Adipocyte (in vitro differentiated cells): ENCODE measurements at regions not wholly inside any gene's neighbourhood (a gene's known extent, or its start where the extent isn't known, plus 50 kb on each side); places are given as distances from the start of the nearest gene placed in this dataset.

Experiments used
- DNase-seq: peaks from one replicate; pipeline ENCODE4 v3.0.0-alpha.2; 2015; ENCODE audit warnings: low read depth
- H3K27me3 ChIP-seq: replicated peaks from 2 replicates; pipeline ENCODE4 v1.7.0; 2013; ENCODE audit warnings: mild to moderate bottlenecking, low read length, moderate library complexity; ENCODE audit not compliant: control insufficient read depth, insufficient read depth
- H3K36me3 ChIP-seq: 2 replicates; pipeline ENCODE4 v1.7.0; 2013; ENCODE audit warnings: low read length, mild to moderate bottlenecking, moderate library complexity; ENCODE audit not compliant: control insufficient read depth, insufficient read depth, severe bottlenecking
- H3K4me1 ChIP-seq: 2 replicates; pipeline ENCODE4 v1.7.0; 2013; ENCODE audit warnings: mild to moderate bottlenecking, low read length, moderate library complexity; ENCODE audit not compliant: control insufficient read depth, insufficient read depth
- H3K4me3 ChIP-seq: 2 replicates; pipeline ENCODE4 v1.7.0; 2013; ENCODE audit warnings: mild to moderate bottlenecking, low read length, moderate library complexity
- H3K9ac ChIP-seq: 2 replicates; pipeline ENCODE4 v1.7.0; 2013; ENCODE audit warnings: mild to moderate bottlenecking, low read length, moderate library complexity
- H3K9me3 ChIP-seq: 2 replicates; pipeline ENCODE4 v1.7.0; 2013; ENCODE audit warnings: mild to moderate bottlenecking, low read length, moderate library complexity; ENCODE audit not compliant: control insufficient read depth

GRCh38 chr16:35562919-35563318 lies 2103.5 kb downstream of the TP53TG3F start:
- Histone ChIP-seq H3K36me3 (no peaks in the 10 kb centered on the region), H3K27me3 (no peaks in the 10 kb centered on the region), H3K4me3 (no peak overlapping the region), H3K9me3 (no peaks in the 10 kb centered on the region), H3K9ac (no peak overlapping the region), H3K4me1 (no peaks in the 10 kb centered on the region)
- DNase-seq, result no peak

- no peaks in the 10 kb centered on the region for H3K27me3 ChIP-seq
- H3K4me1 ChIP-seq, result no peaks in the 10 kb centered on the region
- DNase-seq, result no peak
- no peaks in the 10 kb centered on the region for H3K9me3 ChIP-seq
- no peak overlapping the region for H3K4me3 ChIP-seq
- no peaks in the 10 kb centered on the region for H3K36me3 ChIP-seq
- H3K9ac ChIP-seq, result no peak overlapping the region
Measured at GRCh38 chr16:35564148-35564547, 2104.7 kb downstream of the TP53TG3F start.

- H3K4me1 ChIP-seq, result no peaks in the 10 kb centered on the region
- H3K36me3 ChIP-seq, result no peaks in the 10 kb centered on the region
- no peak overlapping the region for H3K4me3 ChIP-seq
- no peaks in the 10 kb centered on the region for H3K27me3 ChIP-seq
- no peak for DNase-seq
- H3K9ac ChIP-seq, result no peak overlapping the region
- H3K9me3 ChIP-seq, result no peaks in the 10 kb centered on the region
Measured at GRCh38 chr16:35564889-35565288, 2105.5 kb downstream of the TP53TG3F start.

- Histone ChIP-seq H3K27me3 (no peaks in the 10 kb centered on the region), H3K36me3 (no peaks in the 10 kb centered on the region), H3K9me3 (no peaks in the 10 kb centered on the region), H3K9ac (no peak overlapping the region), H3K4me3 (no peak overlapping the region), H3K4me1 (no peaks in the 10 kb centered on the region)
- no peak for DNase-seq
Measured at GRCh38 chr16:35565626-35566025, 2106.2 kb downstream of the TP53TG3F start.

GRCh38 chr16:35569413-35569812 lies 2110.0 kb downstream of the TP53TG3F start:
- Histone ChIP-seq H3K9me3 (no peaks in the 10 kb centered on the region), H3K4me3 (no peak overlapping the region), H3K9ac (no peak overlapping the region), H3K36me3 (no peaks in the 10 kb centered on the region), H3K4me1 (no peaks in the 10 kb centered on the region), H3K27me3 (no peaks in the 10 kb centered on the region)
- DNase-seq, result no peak

- Histone ChIP-seq H3K9me3 (no peaks in the 10 kb centered on the region), H3K27me3 (no peaks in the 10 kb centered on the region), H3K36me3 (no peaks in the 10 kb centered on the region), H3K9ac (no peak overlapping the region), H3K4me1 (no peaks in the 10 kb centered on the region), H3K4me3 (no peak overlapping the region)
- DNase-seq, result no peak
Measured at GRCh38 chr16:35570946-35571345, 2111.5 kb downstream of the TP53TG3F start.

- H3K4me1 ChIP-seq, result no peaks in the 10 kb centered on the region
- no peaks in the 10 kb centered on the region for H3K36me3 ChIP-seq
- no peaks in the 10 kb centered on the region for H3K27me3 ChIP-seq
- no peak overlapping the region for H3K4me3 ChIP-seq
- H3K9me3 ChIP-seq, result no peaks in the 10 kb centered on the region
- H3K9ac ChIP-seq, result no peak overlapping the region
- no peak for DNase-seq
Measured at GRCh38 chr16:35572186-35572585, 2112.8 kb downstream of the TP53TG3F start.

GRCh38 chr16:35573407-35573806 lies 2114.0 kb downstream of the TP53TG3F start:
- no peaks in the 10 kb centered on the region for H3K36me3 ChIP-seq
- H3K4me3 ChIP-seq, result no peak overlapping the region
- H3K9ac ChIP-seq, result no peak overlapping the region
- no peaks in the 10 kb centered on the region for H3K4me1 ChIP-seq
- no peak for DNase-seq
- H3K9me3 ChIP-seq, result no peaks in the 10 kb centered on the region
- no peaks in the 10 kb centered on the region for H3K27me3 ChIP-seq

GRCh38 chr16:35574011-35574410 lies 2114.6 kb downstream of the TP53TG3F start:
- H3K4me3 ChIP-seq, result no peak overlapping the region
- no peak for DNase-seq
- H3K9me3 ChIP-seq, result peaks cover under 1% of the 10 kb centered on the region
- H3K27me3 ChIP-seq, result no peaks in the 10 kb centered on the region
- H3K9ac ChIP-seq, result no peak overlapping the region
- no peaks in the 10 kb centered on the region for H3K4me1 ChIP-seq
- no peaks in the 10 kb centered on the region for H3K36me3 ChIP-seq

- no peaks in the 10 kb centered on the region for H3K36me3 ChIP-seq
- peaks cover 8% of the 10 kb centered on the region for H3K9me3 ChIP-seq
- no peaks in the 10 kb centered on the region for H3K4me1 ChIP-seq
- H3K4me3 ChIP-seq, result no peak overlapping the region
- H3K27me3 ChIP-seq, result no peaks in the 10 kb centered on the region
- DNase-seq, result no peak
- no peak overlapping the region for H3K9ac ChIP-seq
Measured at GRCh38 chr16:35574454-35575431, 2115.3 kb downstream of the TP53TG3F start.

GRCh38 chr16:35575432-35575821 lies 2116.0 kb downstream of the TP53TG3F start:
- H3K27me3 ChIP-seq, result no peaks in the 10 kb centered on the region
- no peaks in the 10 kb centered on the region for H3K4me1 ChIP-seq
- no peak overlapping the region for H3K9ac ChIP-seq
- no peak for DNase-seq
- no peaks in the 10 kb centered on the region for H3K36me3 ChIP-seq
- no peak overlapping the region for H3K4me3 ChIP-seq
- H3K9me3 ChIP-seq, result peaks cover 14% of the 10 kb centered on the region
